Bronchial epithelial cell (primary cell): ENCODE measurements at regions not wholly inside any gene's neighbourhood (a gene's known extent, or its start where the extent isn't known, plus 50 kb on each side); places are given as distances from the start of the nearest gene placed in this dataset.

Experiments used
- DNase-seq: peaks from one replicate; pipeline ENCODE4 v3.0.0-alpha.2; 2010; ENCODE audit warnings: low read depth
- FAIRE-seq: peaks from 2 replicates; lab custom pipeline; 2011; peaks lifted over from hg19 to GRCh38; lab: Jason Lieb, UNC
- H3K27me3 ChIP-seq: 2 replicates; pipeline ENCODE4 v1.5.1; 2011; ENCODE audit warnings: low read length; ENCODE audit not compliant: control insufficient read depth, insufficient read depth
- H3K36me3 ChIP-seq: 2 replicates; pipeline ENCODE4 v1.5.1; 2011; ENCODE audit warnings: low read length; ENCODE audit not compliant: control insufficient read depth, insufficient read depth
- H3K4me3 ChIP-seq: 2 replicates; pipeline ENCODE4 v1.5.1; 2011; ENCODE audit warnings: mild to moderate bottlenecking, low read depth, low read length, control low read depth
- CTCF ChIP-seq: IDR thresholded peaks from 2 replicates; pipeline ENCODE4 v1.5.1; 2011; ENCODE audit warnings: mild to moderate bottlenecking, moderate library complexity, low read length, control low read depth, inconsistent platforms; ENCODE audit not compliant: insufficient read depth, severe bottlenecking

- FAIRE-seq: no peak
- no peaks in the 10 kb centered on the region for H3K27me3 ChIP-seq
- DNase-seq: no peak
These were observed 56.1 kb upstream of the ME3 start for GRCh38 chr11:86728562-86728961.

GRCh38 chr11:86726770-86727504 lies 54.5 kb upstream of the ME3 start:
- Histone ChIP-seq H3K27me3 (no peaks in the 10 kb centered on the region), H3K4me3 (no peak overlapping the region), H3K36me3 (no peaks in the 10 kb centered on the region)
- DNase-seq (no peak), FAIRE-seq (no peak)
- no peak for TF ChIP-seq CTCF

More at GRCh38 chr11:86728562-86728961, 56.1 kb upstream of the ME3 start:
- Histone ChIP-seq H3K4me3 (no peak overlapping the region), H3K36me3 (no peaks in the 10 kb centered on the region)
- no peak for TF ChIP-seq CTCF

- Histone ChIP-seq H3K4me3 (no peak overlapping the region), H3K36me3 (no peaks in the 10 kb centered on the region), H3K27me3 (no peaks in the 10 kb centered on the region)
- FAIRE-seq (peak; percentile 68), DNase-seq (peak; percentile 91)
- no peak for TF ChIP-seq CTCF
These were observed 53.8 kb upstream of the ME3 start for GRCh38 chr11:86726118-86726753.

GRCh38 chr11:86724137-86724536 lies 51.7 kb upstream of the ME3 start:
- DNase-seq: peak; percentile 72
- TF ChIP-seq CTCF: no peak
- Histone ChIP-seq H3K36me3 (no peaks in the 10 kb centered on the region), H3K27me3 (no peaks in the 10 kb centered on the region), H3K4me3 (no peak overlapping the region)
- FAIRE-seq: no peak

GRCh38 chr11:86723281-86723680 lies 50.9 kb upstream of the ME3 start:
- no peak for FAIRE-seq

More at GRCh38 chr11:86723281-86723680, 50.9 kb upstream of the ME3 start:
- Histone ChIP-seq H3K27me3 (no peaks in the 10 kb centered on the region), H3K4me3 (no peak overlapping the region), H3K36me3 (no peaks in the 10 kb centered on the region)
- no peak for DNase-seq
- TF ChIP-seq CTCF: no peak
